ENCODE measurements at regions not wholly inside any gene's neighbourhood (a gene's known extent, or its start where the extent isn't known, plus 50 kb on each side); places are given as distances from the start of the nearest gene placed in this dataset.

DNA sequence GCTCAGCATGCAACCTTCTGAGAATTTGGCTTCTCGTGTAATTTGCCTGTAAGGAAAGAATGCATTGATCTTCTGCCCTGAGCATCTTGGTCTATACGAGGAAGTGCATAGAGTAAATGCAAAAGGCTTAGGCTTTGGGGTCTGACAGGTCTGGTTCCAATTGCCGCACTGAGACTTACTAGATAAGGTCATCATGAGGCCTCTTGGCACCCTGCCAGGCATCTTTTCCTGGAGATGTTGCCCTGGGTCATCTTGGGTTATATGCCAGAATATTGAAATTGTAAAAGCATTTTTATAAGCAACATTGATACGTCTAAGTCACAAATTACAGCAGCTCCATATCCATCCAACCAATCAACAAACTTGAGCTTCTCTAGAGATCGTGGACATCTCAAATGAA is 108.8 kb upstream of the WARS2 start:
- no peak for TF ChIP-seq POLR2A (IDR thresholded peaks at IDR 0.05)
- TF ChIP-seq CTCF (IDR thresholded peaks at IDR 0.05 in 4 of 5, conservative IDR thresholded peaks at IDR 0.05 in 1 of 5): no peak

Data from gastrocnemius medialis (tissue), 4 donors.